ENCODE measurements at regions not wholly inside any gene's neighbourhood (a gene's known extent, or its start where the extent isn't known, plus 50 kb on each side); places are given as distances from the start of the nearest gene placed in this dataset.

DNA sequence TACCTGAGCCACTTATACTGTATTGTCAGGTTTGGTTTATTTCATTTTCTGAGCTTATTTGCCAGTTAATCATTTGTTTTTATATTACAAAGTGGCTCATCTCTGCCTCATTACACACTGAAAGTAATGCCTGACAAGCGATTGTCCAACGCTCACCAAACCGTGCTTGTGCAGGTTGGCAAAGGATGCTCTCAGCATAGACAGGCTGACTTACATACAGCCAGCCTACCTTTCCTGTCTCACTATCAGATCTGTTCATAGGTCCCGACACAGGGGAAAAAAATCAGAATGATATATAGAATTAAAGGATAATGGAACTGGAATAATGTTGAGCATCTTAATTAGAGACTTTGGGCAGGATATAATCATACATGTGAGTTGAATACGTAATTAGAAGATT is 739.7 kb upstream of the RIOK2 start:
- H3K4me1 ChIP-seq: no peaks in the 10 kb centered on the region
- H3K9me3 ChIP-seq: no peaks in the 10 kb centered on the region
- no peak for DNase-seq (ENCODE audit: extremely low spot score in 2 of 2)
- H3K36me3 ChIP-seq: no peaks in the 10 kb centered on the region
- intact Hi-C loops (cut with DNase I): no loop called here
- H3K4me3 ChIP-seq: no peak overlapping the region
- no peak overlapping the region for H3K27ac ChIP-seq
- H3K27me3 ChIP-seq: no peaks in the 10 kb centered on the region
- no peak for TF ChIP-seq CTCF (IDR thresholded peaks at IDR 0.05)
- TF ChIP-seq POLR2AphosphoS5 (IDR thresholded peaks at IDR 0.05; ENCODE audit: insufficient read depth in 1 of 2, low read depth in 1 of 2): no peak
- no peak for TF ChIP-seq POLR2A (IDR thresholded peaks at IDR 0.05)

DNA sequence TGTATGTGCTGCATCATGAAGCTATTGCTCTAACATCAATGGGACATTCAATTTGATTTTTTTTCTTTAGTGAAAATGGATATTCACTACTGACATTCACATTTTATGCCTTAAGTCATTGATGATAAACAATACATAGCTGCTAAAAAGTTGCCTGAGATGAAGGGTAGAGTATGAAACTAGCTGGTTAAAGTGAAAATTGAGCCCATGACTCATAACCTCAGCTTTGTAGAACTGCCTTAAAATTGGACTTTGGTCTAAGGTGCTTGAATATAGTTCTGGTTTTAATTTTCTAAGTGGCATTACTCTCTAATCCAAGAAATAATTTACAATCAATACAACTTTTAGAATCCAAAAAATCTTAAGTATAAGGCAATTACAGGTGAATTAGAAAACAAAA is 740.4 kb upstream of the RIOK2 start:
- TF ChIP-seq POLR2AphosphoS5 (IDR thresholded peaks at IDR 0.05; ENCODE audit: insufficient read depth in 1 of 2, low read depth in 1 of 2) (no peak), POLR2A (IDR thresholded peaks at IDR 0.05) (no peak), CTCF (IDR thresholded peaks at IDR 0.05) (no peak)
- Histone ChIP-seq H3K4me3 (no peak overlapping the region), H3K4me1 (no peaks in the 10 kb centered on the region), H3K9me3 (no peaks in the 10 kb centered on the region), H3K36me3 (no peaks in the 10 kb centered on the region), H3K27me3 (no peaks in the 10 kb centered on the region), H3K27ac (no peak overlapping the region)
- intact Hi-C loops (cut with DNase I): no loop called here
- no peak for DNase-seq (ENCODE audit: extremely low spot score in 2 of 2)

DNA sequence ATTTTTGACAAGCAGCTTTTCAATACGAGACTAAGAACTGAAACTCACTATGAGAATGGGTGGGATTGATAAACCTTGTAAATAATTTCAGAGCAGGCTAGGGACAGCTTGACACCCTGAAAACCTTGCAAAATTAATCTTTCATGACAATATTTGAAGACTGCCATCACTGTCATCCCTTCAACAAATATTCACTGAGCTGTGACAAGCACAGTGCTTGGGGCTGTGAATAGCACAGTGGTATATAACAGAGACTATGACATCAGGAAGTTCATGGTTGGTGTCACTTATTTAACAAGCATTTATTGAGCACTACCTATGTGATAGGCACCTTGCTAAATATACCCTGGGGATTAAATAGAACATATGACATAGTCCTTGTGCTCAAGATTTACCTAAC is 741.0 kb upstream of the RIOK2 start:
- TF ChIP-seq POLR2A (IDR thresholded peaks at IDR 0.05) (no peak), POLR2AphosphoS5 (IDR thresholded peaks at IDR 0.05; ENCODE audit: insufficient read depth in 1 of 2, low read depth in 1 of 2) (no peak), CTCF (IDR thresholded peaks at IDR 0.05) (no peak)
- Histone ChIP-seq H3K27ac (no peak overlapping the region), H3K36me3 (no peaks in the 10 kb centered on the region), H3K9me3 (no peaks in the 10 kb centered on the region), H3K4me1 (no peaks in the 10 kb centered on the region), H3K27me3 (no peaks in the 10 kb centered on the region), H3K4me3 (no peak overlapping the region)
- intact Hi-C loops (cut with DNase I): no loop called here
- no peak for DNase-seq (ENCODE audit: extremely low spot score in 2 of 2)

DNA sequence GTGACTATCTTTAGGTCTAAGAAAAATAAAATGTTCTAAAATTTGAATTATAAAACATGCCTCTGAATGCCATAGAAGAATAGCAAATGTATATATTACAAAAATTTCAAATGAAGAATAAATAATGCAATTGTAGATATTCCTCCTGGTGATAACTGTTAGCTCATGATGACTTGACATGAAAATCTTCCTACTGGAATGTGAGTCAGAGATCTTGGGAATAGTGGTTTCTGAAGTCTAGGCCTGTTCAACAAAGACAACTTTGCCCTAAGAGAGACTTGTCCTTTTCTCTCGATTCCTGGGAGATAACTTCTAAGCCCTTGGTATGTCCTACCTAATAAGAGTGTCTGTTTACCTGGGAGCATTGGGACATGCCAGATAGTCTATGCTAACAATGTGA is 746.3 kb upstream of the RIOK2 start:
- no peak for TF ChIP-seq POLR2AphosphoS5 (IDR thresholded peaks at IDR 0.05; ENCODE audit: insufficient read depth in 1 of 2, low read depth in 1 of 2)
- no peak for TF ChIP-seq POLR2A (IDR thresholded peaks at IDR 0.05)
- TF ChIP-seq CTCF (IDR thresholded peaks at IDR 0.05): no peak
- intact Hi-C loops (cut with DNase I): no loop called here
- H3K4me3 ChIP-seq: no peak overlapping the region
- H3K9me3 ChIP-seq: no peaks in the 10 kb centered on the region
- H3K4me1 ChIP-seq: no peaks in the 10 kb centered on the region
- H3K27ac ChIP-seq: no peak overlapping the region
- H3K27me3 ChIP-seq: no peaks in the 10 kb centered on the region
- DNase-seq (ENCODE audit: extremely low spot score in 2 of 2): no peak
- no peaks in the 10 kb centered on the region for H3K36me3 ChIP-seq

DNA sequence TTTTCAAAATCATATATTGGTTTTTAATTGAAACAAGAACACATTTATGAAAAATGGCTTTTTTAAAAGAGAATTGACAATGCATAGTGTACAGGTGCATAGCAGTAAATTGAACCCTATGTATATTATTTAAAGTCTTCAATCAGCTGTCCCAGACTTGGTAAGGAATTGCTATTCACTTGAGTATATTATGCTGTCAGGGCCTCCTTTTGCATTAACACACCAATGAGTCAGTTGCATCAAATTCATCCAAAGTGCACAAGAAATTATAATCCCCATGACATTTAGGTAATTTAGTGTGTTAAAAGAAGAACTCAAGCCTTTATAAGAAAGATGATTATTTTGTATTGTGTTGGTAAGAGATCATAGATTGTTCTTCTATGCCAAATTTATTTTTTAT is 748.8 kb upstream of the RIOK2 start:
- DNase-seq (ENCODE audit: extremely low spot score in 2 of 2): no peak
- no peaks in the 10 kb centered on the region for H3K4me1 ChIP-seq
- no peaks in the 10 kb centered on the region for H3K36me3 ChIP-seq
- intact Hi-C loops (cut with DNase I): no loop called here
- no peaks in the 10 kb centered on the region for H3K27me3 ChIP-seq
- no peak overlapping the region for H3K4me3 ChIP-seq
- no peak overlapping the region for H3K27ac ChIP-seq
- TF ChIP-seq CTCF (IDR thresholded peaks at IDR 0.05): no peak
- no peak for TF ChIP-seq POLR2A (IDR thresholded peaks at IDR 0.05)
- H3K9me3 ChIP-seq: no peaks in the 10 kb centered on the region
